Neural cell (in vitro differentiated cells): ENCODE measurements at regions not wholly inside any gene's neighbourhood (a gene's known extent, or its start where the extent isn't known, plus 50 kb on each side); places are given as distances from the start of the nearest gene placed in this dataset.

Experiments used
- CTCF ChIP-seq: fragments of 450-650 bp; IDR thresholded peaks from 2 replicates; pipeline ENCODE4 v1.5.1; 2014; ENCODE audit warnings: antibody characterized with exemption, mild to moderate bottlenecking, moderate library complexity; ENCODE audit not compliant: poor library complexity, severe bottlenecking
- EP300 ChIP-seq: fragments of 450-650 bp; conservative IDR thresholded peaks from 2 replicates; pipeline ENCODE4 v1.6.1; 2014; ENCODE audit warnings: antibody characterized with exemption, mild to moderate bottlenecking, moderate library complexity; ENCODE audit not compliant: poor library complexity, severe bottlenecking
- REST ChIP-seq: IDR thresholded peaks from 2 replicates; pipeline ENCODE4 v1.6.1; 2012; ENCODE audit warnings: borderline replicate concordance

- no peak for TF ChIP-seq REST
- TF ChIP-seq CTCF: no peak
- TF ChIP-seq EP300: no peak
These were observed 642.2 kb downstream of the BRD1 start for GRCh38 chr22:49185312-49185969.
